ENCODE measurements at regions not wholly inside any gene's neighbourhood (a gene's known extent, or its start where the extent isn't known, plus 50 kb on each side); places are given as distances from the start of the nearest gene placed in this dataset.

DNA sequence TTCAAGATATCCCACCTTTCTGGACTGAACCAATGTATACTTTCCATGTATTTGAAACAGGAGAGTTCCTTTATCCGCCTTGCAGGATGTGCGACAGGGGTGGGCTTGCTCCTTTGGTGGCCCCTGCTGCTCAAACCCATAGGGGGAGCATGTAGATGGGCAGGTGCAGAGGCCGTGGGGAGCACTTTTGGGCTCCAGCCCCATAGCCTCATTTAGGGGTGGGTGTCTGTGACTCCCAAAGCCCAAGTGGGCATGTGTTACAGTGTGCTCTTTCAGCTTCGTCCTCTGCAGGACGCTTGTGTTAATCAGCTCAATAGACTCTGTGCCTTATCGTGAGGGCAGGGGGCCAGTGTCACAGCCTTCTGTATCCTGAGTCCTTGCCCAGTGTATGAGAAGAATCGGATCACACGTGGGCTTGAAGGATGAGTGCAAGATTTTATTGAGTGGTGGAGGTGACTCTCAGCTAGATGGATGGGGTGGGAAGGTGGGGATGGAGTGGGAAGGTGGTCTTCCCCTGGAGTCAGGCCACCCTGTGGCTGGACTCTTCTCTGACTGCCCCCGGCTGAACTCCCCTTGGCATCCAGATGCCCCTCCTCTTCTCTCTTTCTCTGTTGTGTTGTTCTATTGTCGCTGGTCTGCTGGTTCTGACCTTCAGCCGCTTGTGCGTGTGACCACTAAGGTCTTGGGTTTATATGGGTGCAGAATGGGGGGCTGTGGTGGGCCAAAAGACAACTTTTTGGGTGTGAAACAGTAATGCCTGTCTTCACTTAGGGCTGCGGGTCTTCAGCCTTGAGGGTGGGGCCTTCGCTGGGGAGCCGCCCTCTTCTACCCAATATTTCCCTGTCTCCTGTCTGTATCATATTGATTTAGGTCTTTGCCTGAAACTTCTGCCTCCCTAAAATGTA lies 262.2 kb downstream of the GLRX3 start:
- TF ChIP-seq, protein P1, sequence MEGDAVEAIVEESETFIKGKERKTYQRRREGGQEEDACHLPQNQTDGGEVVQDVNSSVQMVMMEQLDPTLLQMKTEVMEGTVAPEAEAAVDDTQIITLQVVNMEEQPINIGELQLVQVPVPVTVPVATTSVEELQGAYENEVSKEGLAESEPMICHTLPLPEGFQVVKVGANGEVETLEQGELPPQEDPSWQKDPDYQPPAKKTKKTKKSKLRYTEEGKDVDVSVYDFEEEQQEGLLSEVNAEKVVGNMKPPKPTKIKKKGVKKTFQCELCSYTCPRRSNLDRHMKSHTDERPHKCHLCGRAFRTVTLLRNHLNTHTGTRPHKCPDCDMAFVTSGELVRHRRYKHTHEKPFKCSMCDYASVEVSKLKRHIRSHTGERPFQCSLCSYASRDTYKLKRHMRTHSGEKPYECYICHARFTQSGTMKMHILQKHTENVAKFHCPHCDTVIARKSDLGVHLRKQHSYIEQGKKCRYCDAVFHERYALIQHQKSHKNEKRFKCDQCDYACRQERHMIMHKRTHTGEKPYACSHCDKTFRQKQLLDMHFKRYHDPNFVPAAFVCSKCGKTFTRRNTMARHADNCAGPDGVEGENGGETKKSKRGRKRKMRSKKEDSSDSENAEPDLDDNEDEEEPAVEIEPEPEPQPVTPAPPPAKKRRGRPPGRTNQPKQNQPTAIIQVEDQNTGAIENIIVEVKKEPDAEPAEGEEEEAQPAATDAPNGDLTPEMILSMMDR (IDR thresholded peaks at IDR 0.05): no peak
- TF ChIP-seq POLR2A (IDR thresholded peaks at IDR 0.05): no peak
- no peak for TF ChIP-seq EP300 (IDR thresholded peaks at IDR 0.05)
